ENCODE measurements at regions not wholly inside any gene's neighbourhood (a gene's known extent, or its start where the extent isn't known, plus 50 kb on each side); places are given as distances from the start of the nearest gene placed in this dataset.

- H3K27ac ChIP-seq (ENCODE audit: low read depth in 2 of 2, low read length in 2 of 2), result no peak overlapping the region
- no peaks in the 10 kb centered on the region for H3K27me3 ChIP-seq (ENCODE audit: control insufficient read depth in 2 of 2, insufficient read depth in 2 of 2, low read length in 2 of 2)
- H3K4me1 ChIP-seq (ENCODE audit: control insufficient read depth in 2 of 2, insufficient read depth in 2 of 2, low read length in 2 of 2), result no peaks in the 10 kb centered on the region
- no peaks in the 10 kb centered on the region for H3K9me3 ChIP-seq (ENCODE audit: control insufficient read depth in 2 of 2, low read length in 2 of 2)
- H3K4me3 ChIP-seq (ENCODE audit: low read length in 2 of 2), result no peak overlapping the region
- H3K36me3 ChIP-seq (ENCODE audit: control insufficient read depth in 2 of 2, insufficient read depth in 2 of 2, low read length in 2 of 2), result no peaks in the 10 kb centered on the region
- H3K9ac ChIP-seq (ENCODE audit: low read depth in 1 of 2, low read length in 2 of 2), result no peak overlapping the region
These were observed 279.1 kb upstream of the ADGRL4 start for GRCh38 chr1:79285667-79286066.

- Histone ChIP-seq H3K27me3 (ENCODE audit: control insufficient read depth in 2 of 2, insufficient read depth in 2 of 2, low read length in 2 of 2) (no peaks in the 10 kb centered on the region), H3K27ac (ENCODE audit: low read depth in 2 of 2, low read length in 2 of 2) (no peak overlapping the region), H3K4me3 (ENCODE audit: low read length in 2 of 2) (no peak overlapping the region), H3K4me1 (ENCODE audit: control insufficient read depth in 2 of 2, insufficient read depth in 2 of 2, low read length in 2 of 2) (no peaks in the 10 kb centered on the region), H3K36me3 (ENCODE audit: control insufficient read depth in 2 of 2, insufficient read depth in 2 of 2, low read length in 2 of 2) (no peaks in the 10 kb centered on the region), H3K9ac (ENCODE audit: low read depth in 1 of 2, low read length in 2 of 2) (no peak overlapping the region), H3K9me3 (ENCODE audit: control insufficient read depth in 2 of 2, low read length in 2 of 2) (no peaks in the 10 kb centered on the region)
These were observed 276.9 kb upstream of the ADGRL4 start for GRCh38 chr1:79283451-79283850.

GRCh38 chr1:79281442-79281841 is 274.9 kb upstream of the ADGRL4 start:
- Histone ChIP-seq H3K4me3 (ENCODE audit: low read length in 2 of 2) (no peak overlapping the region), H3K4me1 (ENCODE audit: control insufficient read depth in 2 of 2, insufficient read depth in 2 of 2, low read length in 2 of 2) (no peaks in the 10 kb centered on the region), H3K36me3 (ENCODE audit: control insufficient read depth in 2 of 2, insufficient read depth in 2 of 2, low read length in 2 of 2) (no peaks in the 10 kb centered on the region), H3K9me3 (ENCODE audit: control insufficient read depth in 2 of 2, low read length in 2 of 2) (no peaks in the 10 kb centered on the region), H3K9ac (ENCODE audit: low read depth in 1 of 2, low read length in 2 of 2) (no peak overlapping the region), H3K27ac (ENCODE audit: low read depth in 2 of 2, low read length in 2 of 2) (no peak overlapping the region), H3K27me3 (ENCODE audit: control insufficient read depth in 2 of 2, insufficient read depth in 2 of 2, low read length in 2 of 2) (no peaks in the 10 kb centered on the region)

GRCh38 chr1:79271759-79272158 is 265.2 kb upstream of the ADGRL4 start:
- Histone ChIP-seq H3K9me3 (ENCODE audit: control insufficient read depth in 2 of 2, low read length in 2 of 2) (no peaks in the 10 kb centered on the region), H3K4me1 (ENCODE audit: control insufficient read depth in 2 of 2, insufficient read depth in 2 of 2, low read length in 2 of 2) (no peaks in the 10 kb centered on the region), H3K9ac (ENCODE audit: low read depth in 1 of 2, low read length in 2 of 2) (no peak overlapping the region), H3K4me3 (ENCODE audit: low read length in 2 of 2) (no peak overlapping the region), H3K27ac (ENCODE audit: low read depth in 2 of 2, low read length in 2 of 2) (no peak overlapping the region), H3K27me3 (ENCODE audit: control insufficient read depth in 2 of 2, insufficient read depth in 2 of 2, low read length in 2 of 2) (no peaks in the 10 kb centered on the region), H3K36me3 (ENCODE audit: control insufficient read depth in 2 of 2, insufficient read depth in 2 of 2, low read length in 2 of 2) (no peaks in the 10 kb centered on the region)

GRCh38 chr1:79264975-79265818 is 258.7 kb upstream of the ADGRL4 start:
- no peaks in the 10 kb centered on the region for H3K9me3 ChIP-seq (ENCODE audit: control insufficient read depth in 2 of 2, low read length in 2 of 2)
- no peaks in the 10 kb centered on the region for H3K27me3 ChIP-seq (ENCODE audit: control insufficient read depth in 2 of 2, insufficient read depth in 2 of 2, low read length in 2 of 2)
- H3K9ac ChIP-seq (ENCODE audit: low read depth in 1 of 2, low read length in 2 of 2), result no peak overlapping the region
- H3K4me3 ChIP-seq (ENCODE audit: low read length in 2 of 2), result no peak overlapping the region
- H3K36me3 ChIP-seq (ENCODE audit: control insufficient read depth in 2 of 2, insufficient read depth in 2 of 2, low read length in 2 of 2), result no peaks in the 10 kb centered on the region
- H3K4me1 ChIP-seq (ENCODE audit: control insufficient read depth in 2 of 2, insufficient read depth in 2 of 2, low read length in 2 of 2), result no peaks in the 10 kb centered on the region
- H3K27ac ChIP-seq (ENCODE audit: low read depth in 2 of 2, low read length in 2 of 2), result no peak overlapping the region

- H3K9me3 ChIP-seq (ENCODE audit: control insufficient read depth in 2 of 2, low read length in 2 of 2), result no peaks in the 10 kb centered on the region
- H3K36me3 ChIP-seq (ENCODE audit: control insufficient read depth in 2 of 2, insufficient read depth in 2 of 2, low read length in 2 of 2), result no peaks in the 10 kb centered on the region
- H3K27ac ChIP-seq (ENCODE audit: low read depth in 2 of 2, low read length in 2 of 2), result no peak overlapping the region
- no peaks in the 10 kb centered on the region for H3K4me1 ChIP-seq (ENCODE audit: control insufficient read depth in 2 of 2, insufficient read depth in 2 of 2, low read length in 2 of 2)
- H3K4me3 ChIP-seq (ENCODE audit: low read length in 2 of 2), result no peak overlapping the region
- H3K27me3 ChIP-seq (ENCODE audit: control insufficient read depth in 2 of 2, insufficient read depth in 2 of 2, low read length in 2 of 2), result no peaks in the 10 kb centered on the region
- H3K9ac ChIP-seq (ENCODE audit: low read depth in 1 of 2, low read length in 2 of 2), result no peak overlapping the region
These were observed 257.8 kb upstream of the ADGRL4 start for GRCh38 chr1:79264285-79264684.

GRCh38 chr1:79262745-79263258 is 256.3 kb upstream of the ADGRL4 start:
- Histone ChIP-seq H3K4me1 (ENCODE audit: control insufficient read depth in 2 of 2, insufficient read depth in 2 of 2, low read length in 2 of 2) (no peaks in the 10 kb centered on the region), H3K27me3 (ENCODE audit: control insufficient read depth in 2 of 2, insufficient read depth in 2 of 2, low read length in 2 of 2) (no peaks in the 10 kb centered on the region), H3K4me3 (ENCODE audit: low read length in 2 of 2) (no peak overlapping the region), H3K9ac (ENCODE audit: low read depth in 1 of 2, low read length in 2 of 2) (no peak overlapping the region), H3K27ac (ENCODE audit: low read depth in 2 of 2, low read length in 2 of 2) (no peak overlapping the region), H3K36me3 (ENCODE audit: control insufficient read depth in 2 of 2, insufficient read depth in 2 of 2, low read length in 2 of 2) (no peaks in the 10 kb centered on the region), H3K9me3 (ENCODE audit: control insufficient read depth in 2 of 2, low read length in 2 of 2) (no peaks in the 10 kb centered on the region)

GRCh38 chr1:79259390-79260336 is 253.1 kb upstream of the ADGRL4 start:
- no peaks in the 10 kb centered on the region for H3K27me3 ChIP-seq (ENCODE audit: control insufficient read depth in 2 of 2, insufficient read depth in 2 of 2, low read length in 2 of 2)
- H3K36me3 ChIP-seq (ENCODE audit: control insufficient read depth in 2 of 2, insufficient read depth in 2 of 2, low read length in 2 of 2), result no peaks in the 10 kb centered on the region
- H3K9me3 ChIP-seq (ENCODE audit: control insufficient read depth in 2 of 2, low read length in 2 of 2), result no peaks in the 10 kb centered on the region
- H3K9ac ChIP-seq (ENCODE audit: low read depth in 1 of 2, low read length in 2 of 2), result no peak overlapping the region
- H3K4me1 ChIP-seq (ENCODE audit: control insufficient read depth in 2 of 2, insufficient read depth in 2 of 2, low read length in 2 of 2), result no peaks in the 10 kb centered on the region
- no peak overlapping the region for H3K4me3 ChIP-seq (ENCODE audit: low read length in 2 of 2)
- no peak overlapping the region for H3K27ac ChIP-seq (ENCODE audit: low read depth in 2 of 2, low read length in 2 of 2)

- H3K27ac ChIP-seq (ENCODE audit: low read depth in 2 of 2, low read length in 2 of 2), result no peak overlapping the region
- no peaks in the 10 kb centered on the region for H3K4me1 ChIP-seq (ENCODE audit: control insufficient read depth in 2 of 2, insufficient read depth in 2 of 2, low read length in 2 of 2)
- H3K9me3 ChIP-seq (ENCODE audit: control insufficient read depth in 2 of 2, low read length in 2 of 2), result no peaks in the 10 kb centered on the region
- H3K4me3 ChIP-seq (ENCODE audit: low read length in 2 of 2), result no peak overlapping the region
- no peaks in the 10 kb centered on the region for H3K27me3 ChIP-seq (ENCODE audit: control insufficient read depth in 2 of 2, insufficient read depth in 2 of 2, low read length in 2 of 2)
- H3K9ac ChIP-seq (ENCODE audit: low read depth in 1 of 2, low read length in 2 of 2), result no peak overlapping the region
- H3K36me3 ChIP-seq (ENCODE audit: control insufficient read depth in 2 of 2, insufficient read depth in 2 of 2, low read length in 2 of 2), result no peaks in the 10 kb centered on the region
These were observed 248.9 kb upstream of the ADGRL4 start for GRCh38 chr1:79255421-79255820.

GRCh38 chr1:79252598-79252997 is 246.1 kb upstream of the ADGRL4 start:
- Histone ChIP-seq H3K4me3 (ENCODE audit: low read length in 2 of 2) (no peak overlapping the region), H3K27me3 (ENCODE audit: control insufficient read depth in 2 of 2, insufficient read depth in 2 of 2, low read length in 2 of 2) (no peaks in the 10 kb centered on the region), H3K9ac (ENCODE audit: low read depth in 1 of 2, low read length in 2 of 2) (no peak overlapping the region), H3K4me1 (ENCODE audit: control insufficient read depth in 2 of 2, insufficient read depth in 2 of 2, low read length in 2 of 2) (no peaks in the 10 kb centered on the region), H3K36me3 (ENCODE audit: control insufficient read depth in 2 of 2, insufficient read depth in 2 of 2, low read length in 2 of 2) (no peaks in the 10 kb centered on the region), H3K27ac (ENCODE audit: low read depth in 2 of 2, low read length in 2 of 2) (no peak overlapping the region), H3K9me3 (ENCODE audit: control insufficient read depth in 2 of 2, low read length in 2 of 2) (no peaks in the 10 kb centered on the region)
